ENCODE measurements at regions not wholly inside any gene's neighbourhood (a gene's known extent, or its start where the extent isn't known, plus 50 kb on each side); places are given as distances from the start of the nearest gene placed in this dataset.

DNA sequence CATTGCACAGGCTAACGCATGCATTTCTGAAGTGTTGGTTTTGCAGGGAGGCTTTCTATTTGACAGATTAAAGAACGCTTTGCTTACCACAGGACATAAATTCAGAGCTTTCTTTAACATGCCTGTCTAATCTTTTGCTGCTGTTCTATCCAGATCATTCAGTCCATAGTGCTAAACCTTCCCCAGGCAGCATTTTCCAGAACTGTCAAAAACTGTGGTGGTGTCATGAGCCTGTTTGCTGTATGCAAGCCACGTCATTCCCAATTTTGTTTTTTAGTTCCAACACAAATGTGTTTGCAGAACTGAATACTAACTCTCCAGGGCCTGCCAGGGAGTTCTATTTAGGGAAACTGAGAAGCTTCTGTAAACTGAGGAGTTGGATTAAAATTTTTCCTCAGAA is 390.5 kb upstream of the LYPLAL1 start:
- 80 to 96% (median 94%) methylated on average over 3 of the region's 3 CpGs for WGBS, 3 donors
- Histone ChIP-seq H3K4me3 (no peak overlapping the region), H3K27ac (no peak overlapping the region), H3K9me3 (no peaks in the 10 kb centered on the region), H3K4me1 (ENCODE audit: insufficient read depth) (peaks cover 2% of the 10 kb centered on the region), H3K36me3 (no peaks in the 10 kb centered on the region), H3K27me3 (no peaks in the 10 kb centered on the region)
- no peak for TF ChIP-seq EP300 (IDR thresholded peaks at IDR 0.05)
- TF ChIP-seq, protein P1, sequence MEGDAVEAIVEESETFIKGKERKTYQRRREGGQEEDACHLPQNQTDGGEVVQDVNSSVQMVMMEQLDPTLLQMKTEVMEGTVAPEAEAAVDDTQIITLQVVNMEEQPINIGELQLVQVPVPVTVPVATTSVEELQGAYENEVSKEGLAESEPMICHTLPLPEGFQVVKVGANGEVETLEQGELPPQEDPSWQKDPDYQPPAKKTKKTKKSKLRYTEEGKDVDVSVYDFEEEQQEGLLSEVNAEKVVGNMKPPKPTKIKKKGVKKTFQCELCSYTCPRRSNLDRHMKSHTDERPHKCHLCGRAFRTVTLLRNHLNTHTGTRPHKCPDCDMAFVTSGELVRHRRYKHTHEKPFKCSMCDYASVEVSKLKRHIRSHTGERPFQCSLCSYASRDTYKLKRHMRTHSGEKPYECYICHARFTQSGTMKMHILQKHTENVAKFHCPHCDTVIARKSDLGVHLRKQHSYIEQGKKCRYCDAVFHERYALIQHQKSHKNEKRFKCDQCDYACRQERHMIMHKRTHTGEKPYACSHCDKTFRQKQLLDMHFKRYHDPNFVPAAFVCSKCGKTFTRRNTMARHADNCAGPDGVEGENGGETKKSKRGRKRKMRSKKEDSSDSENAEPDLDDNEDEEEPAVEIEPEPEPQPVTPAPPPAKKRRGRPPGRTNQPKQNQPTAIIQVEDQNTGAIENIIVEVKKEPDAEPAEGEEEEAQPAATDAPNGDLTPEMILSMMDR (IDR thresholded peaks at IDR 0.05): no peak
- intact Hi-C loops (cut with DNase I): no loop called here
- no peak for DNase-seq

DNA sequence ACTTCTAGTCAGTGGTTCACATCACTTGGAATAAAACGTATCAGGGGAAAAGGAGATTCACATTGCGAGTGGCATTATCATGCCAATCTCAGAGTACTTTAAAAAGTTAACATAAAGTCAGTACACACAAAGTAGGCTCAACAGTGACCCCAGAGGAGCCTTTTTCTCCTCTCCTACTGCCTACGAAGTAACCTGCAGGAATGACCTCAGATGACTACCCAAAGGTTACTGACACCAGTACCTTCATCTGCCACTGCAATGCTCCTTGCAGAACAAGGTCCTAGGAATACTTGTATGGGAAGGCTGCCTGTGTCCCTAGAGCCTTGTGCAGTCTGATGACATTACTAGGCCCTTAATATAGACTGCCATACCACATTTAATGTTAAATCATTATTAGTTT is 389.8 kb upstream of the LYPLAL1 start:
- Histone ChIP-seq H3K36me3 (no peaks in the 10 kb centered on the region), H3K27ac (no peak overlapping the region), H3K4me3 (no peak overlapping the region), H3K27me3 (no peaks in the 10 kb centered on the region), H3K9me3 (no peaks in the 10 kb centered on the region), H3K4me1 (ENCODE audit: insufficient read depth) (peaks cover 2% of the 10 kb centered on the region)
- intact Hi-C loops (cut with DNase I): no loop called here
- WGBS, 3 donors: 63 to 78% (median 67%) methylated on average over 3 of the region's 3 CpGs
- no peak for DNase-seq
- no peak for TF ChIP-seq POLR2A (IDR thresholded peaks at IDR 0.05)

DNA sequence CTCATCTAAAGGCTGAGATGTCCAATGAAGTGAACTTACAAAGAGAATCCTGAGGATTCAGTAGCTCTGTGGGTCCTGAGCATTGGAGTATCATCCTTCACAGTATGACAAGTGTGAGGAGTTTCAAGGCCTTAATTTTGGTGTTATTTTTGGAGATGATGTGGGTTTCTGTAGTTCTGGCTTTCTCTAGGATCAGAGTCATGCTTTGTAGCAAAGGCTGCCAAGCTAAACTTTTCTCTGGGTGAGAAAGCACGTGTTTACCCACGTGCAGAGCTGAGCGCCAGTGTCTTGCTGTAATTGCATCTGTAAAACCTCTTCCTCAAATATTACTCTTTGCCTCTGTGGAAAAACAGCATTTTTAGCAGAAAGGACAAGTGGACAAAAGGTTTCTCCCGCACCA is 387.8 kb upstream of the LYPLAL1 start:
- H3K4me3 ChIP-seq: no peak overlapping the region
- peak overlapping the region in 1 of 2 donors; percentile 50 for H3K27ac ChIP-seq
- intact Hi-C loops (cut with DNase I): no loop called here
- H3K27me3 ChIP-seq: no peaks in the 10 kb centered on the region
- TF ChIP-seq, protein P1 (IDR thresholded peaks at IDR 0.05): no peak
- TF ChIP-seq EP300 (IDR thresholded peaks at IDR 0.05): no peak
- TF ChIP-seq POLR2A (IDR thresholded peaks at IDR 0.05): no peak
- peaks cover 2% of the 10 kb centered on the region for H3K4me1 ChIP-seq (ENCODE audit: insufficient read depth)
- no peaks in the 10 kb centered on the region for H3K36me3 ChIP-seq
- H3K9me3 ChIP-seq: no peaks in the 10 kb centered on the region
- peak; percentile 53 to 62 (median 57) for DNase-seq
- 22 to 30% (median 27%) methylated on average over 4 of the region's 4 CpGs for WGBS, 3 donors

DNA sequence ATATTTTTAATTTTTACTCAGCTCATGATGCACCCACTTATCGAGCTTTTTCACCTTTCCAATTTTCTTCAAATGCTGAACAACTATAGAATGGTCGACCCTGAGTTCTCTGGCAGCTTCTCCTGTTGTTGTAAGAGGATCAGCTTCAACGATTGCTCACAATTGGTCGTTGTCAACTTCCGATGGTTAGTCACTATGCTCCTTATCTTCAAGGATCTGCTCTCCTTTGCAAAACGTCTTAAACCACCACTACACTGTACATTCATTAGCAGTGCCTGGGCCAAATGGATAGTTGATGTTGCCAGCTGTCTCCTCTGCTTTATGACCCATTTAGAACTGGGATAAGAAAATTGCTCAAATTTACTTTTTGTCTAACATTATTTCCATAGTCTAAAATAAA is 385.9 kb upstream of the LYPLAL1 start:
- intact Hi-C loops (cut with DNase I): no loop called here
- 81 to 84% (median 83%) methylated on average over 6 of the region's 6 CpGs for WGBS, 3 donors
- H3K27me3 ChIP-seq: no peaks in the 10 kb centered on the region

DNA sequence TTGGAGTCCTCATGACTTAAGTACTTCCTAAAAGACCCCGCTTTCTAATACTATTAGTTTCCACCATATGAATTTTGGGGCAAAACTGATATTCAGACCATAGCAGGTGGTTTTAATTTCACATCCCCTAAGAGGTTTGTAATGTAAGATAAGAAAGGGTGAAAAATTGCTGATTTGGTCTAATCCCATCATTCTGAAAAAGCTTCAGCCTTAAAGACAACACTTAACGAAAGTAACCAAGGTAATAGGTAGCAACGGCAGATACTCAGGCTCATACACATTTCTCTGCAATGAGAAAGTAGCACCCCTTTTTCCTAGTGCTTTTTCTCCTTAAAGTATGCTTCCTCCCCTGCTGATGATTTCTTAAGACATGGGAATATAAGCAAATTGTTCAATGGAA is 376.9 kb upstream of the LYPLAL1 start:
- WGBS, 3 donors: 79 to 95% (median 80%) methylated on average over 3 of the region's 3 CpGs
- Histone ChIP-seq H3K4me3 (no peak overlapping the region), H3K9me3 (no peaks in the 10 kb centered on the region), H3K27me3 (no peaks in the 10 kb centered on the region), H3K27ac (no peak overlapping the region), H3K36me3 (no peaks in the 10 kb centered on the region), H3K4me1 (ENCODE audit: insufficient read depth) (no peaks in the 10 kb centered on the region)
- DNase-seq: no peak
- intact Hi-C loops (cut with DNase I): no loop called here
- TF ChIP-seq EP300 (IDR thresholded peaks at IDR 0.05): no peak
- no peak for TF ChIP-seq POLR2A (IDR thresholded peaks at IDR 0.05)
- TF ChIP-seq, protein P1 (IDR thresholded peaks at IDR 0.05): no peak

More for the DNA sequence above, 385.9 kb upstream of the LYPLAL1 start:
- Histone ChIP-seq H3K4me3 (no peak overlapping the region), H3K4me1 (ENCODE audit: insufficient read depth) (peaks cover 2% of the 10 kb centered on the region), H3K36me3 (no peaks in the 10 kb centered on the region), H3K27ac (no peak overlapping the region), H3K9me3 (no peaks in the 10 kb centered on the region)
- TF ChIP-seq, protein P1 (IDR thresholded peaks at IDR 0.05): no peak
- no peak for TF ChIP-seq EP300 (IDR thresholded peaks at IDR 0.05)
- TF ChIP-seq POLR2A (IDR thresholded peaks at IDR 0.05): no peak
- DNase-seq: no peak

Measured in ovary (tissue), 7 donors.